GM20000 (cell line): ENCODE measurements at regions not wholly inside any gene's neighbourhood (a gene's known extent, or its start where the extent isn't known, plus 50 kb on each side); places are given as distances from the start of the nearest gene placed in this dataset.

Source experiments
- DNase-seq: peaks from one replicate; pipeline ENCODE4 v3.0.0; 2012; ENCODE audit warnings: low spot score
- CTCF ChIP-seq: IDR thresholded peaks from 2 replicates; pipeline ENCODE4 v1.5.1; 2012; ENCODE audit warnings: mild to moderate bottlenecking, control low read depth; ENCODE audit errors: extremely low read depth, missing control alignments

GRCh38 chr5:51902512-51902911, 519.3 kb downstream of the ISL1 start:
- no peak for TF ChIP-seq CTCF
- no peak for DNase-seq

GRCh38 chr5:51908215-51908614, 525.0 kb downstream of the ISL1 start:
- no peak for DNase-seq
- no peak for TF ChIP-seq CTCF

GRCh38 chr5:51944500-51945125, 561.4 kb downstream of the ISL1 start:
- TF ChIP-seq CTCF = no peak
- no peak for DNase-seq

DNA sequence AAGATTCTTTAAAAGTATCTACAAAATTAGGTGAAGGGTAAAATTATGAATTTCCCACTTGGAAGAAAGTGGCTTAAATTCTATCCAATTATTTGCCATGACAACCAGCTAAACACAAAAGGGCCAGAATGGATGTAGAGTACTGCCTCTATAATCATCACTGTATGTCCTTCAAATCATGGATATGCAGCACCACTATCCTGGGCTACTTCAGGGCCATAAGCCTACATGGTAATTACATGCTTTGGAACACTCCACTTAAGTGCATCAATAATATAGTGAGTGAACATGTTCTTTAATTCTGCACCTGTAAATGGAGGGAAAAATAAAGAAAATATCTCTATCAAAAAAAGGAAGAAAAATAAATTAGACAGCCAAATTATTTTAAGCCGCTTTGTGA, 575.2 kb downstream of the ISL1 start:
- DNase-seq = no peak
- TF ChIP-seq CTCF = no peak

DNA sequence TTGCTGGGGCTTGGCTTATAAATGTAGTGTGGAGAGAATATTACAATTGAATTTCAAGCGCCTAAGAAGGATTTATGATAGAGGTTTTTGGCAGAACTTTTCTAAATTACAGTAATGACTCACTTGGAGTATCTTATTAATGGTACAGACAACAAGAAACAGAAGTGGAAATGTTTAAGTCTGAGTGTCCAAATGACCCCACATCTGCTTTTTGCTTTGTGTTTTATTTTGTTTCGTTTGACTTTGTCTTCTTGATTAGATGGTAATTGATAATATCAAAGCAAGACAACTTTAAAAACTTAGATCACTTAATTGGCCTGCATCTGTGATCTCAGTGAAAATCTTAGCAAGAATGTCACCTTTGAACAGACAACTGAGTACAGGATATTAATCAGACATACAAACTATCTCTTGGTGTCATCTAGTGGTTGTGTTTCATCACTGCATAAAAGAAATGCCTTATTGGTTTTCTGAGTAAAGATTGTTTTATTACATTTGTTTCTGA, 577.4 kb downstream of the ISL1 start:
- no peak for DNase-seq
- TF ChIP-seq CTCF = no peak

DNA sequence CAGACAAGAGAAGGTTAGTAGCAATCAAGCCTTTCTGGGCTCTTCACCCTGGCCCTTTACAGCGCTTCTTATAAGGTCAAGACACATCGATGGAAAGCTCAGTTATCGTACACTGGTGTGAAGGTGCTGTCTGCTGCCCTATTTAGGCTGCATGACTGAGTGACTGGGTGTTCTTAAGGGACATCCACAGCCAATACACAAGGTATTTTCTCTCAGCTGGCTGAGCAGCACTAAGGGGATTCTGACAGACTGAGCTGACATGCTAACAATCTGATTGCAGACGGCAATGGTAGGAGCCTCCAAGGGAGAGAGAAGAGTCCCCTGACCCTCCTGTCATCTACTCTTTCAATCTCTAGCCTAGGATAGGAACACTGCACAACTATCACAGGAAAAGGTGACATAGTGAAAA, 577.9 kb downstream of the ISL1 start:
- no peak for DNase-seq
- no peak for TF ChIP-seq CTCF

DNA sequence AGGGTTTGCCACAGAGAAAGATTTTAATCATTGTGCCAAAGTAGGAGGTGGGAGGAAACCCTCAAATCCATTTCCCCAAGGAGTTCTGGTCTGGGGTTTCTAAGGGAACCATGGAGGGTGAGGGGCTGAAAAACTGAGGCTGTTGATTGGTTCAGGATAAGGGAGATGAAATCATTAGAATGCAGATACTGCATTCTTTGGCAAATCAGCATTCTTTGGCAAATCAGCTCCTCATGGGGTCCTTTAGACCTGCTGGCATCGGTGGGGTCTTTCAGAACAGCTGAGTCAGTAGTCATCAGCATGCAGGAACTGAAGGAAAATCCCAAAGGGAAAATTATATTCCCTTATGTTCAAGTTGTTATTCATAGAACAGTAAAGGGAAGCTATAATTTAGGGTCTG, 585.5 kb downstream of the ISL1 start:
- no peak for TF ChIP-seq CTCF

More for the DNA sequence above, 585.5 kb downstream of the ISL1 start:
- no peak for DNase-seq
